ENCODE measurements at regions not wholly inside any gene's neighbourhood (a gene's known extent, or its start where the extent isn't known, plus 50 kb on each side); places are given as distances from the start of the nearest gene placed in this dataset.
"Not testable (repeated sequence)": the region's sequence is repeated elsewhere in the genome, so short reads cannot be mapped to it uniquely, and the experiment has no call there.

DNA sequence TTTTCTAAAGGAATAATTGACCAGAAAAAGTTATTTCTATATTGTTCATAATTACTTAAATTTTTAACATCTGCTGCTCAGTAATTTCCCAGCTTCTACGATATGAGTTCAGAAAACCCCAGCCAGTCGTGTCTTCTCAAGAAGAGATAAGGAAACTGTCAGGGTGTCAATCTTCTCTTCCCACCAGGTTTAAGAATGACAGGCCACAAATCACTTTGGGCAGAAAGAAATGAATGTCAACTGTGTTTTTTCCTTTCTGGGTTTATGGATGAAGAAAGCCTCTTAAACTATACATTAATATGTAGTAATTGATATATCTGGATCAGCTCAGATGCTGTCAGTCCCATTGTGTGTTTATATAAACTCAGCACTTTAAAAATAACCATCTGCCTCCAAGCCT is 453.2 kb upstream of the NUDT12 start:
- no peaks in the 10 kb centered on the region for H3K27me3 Mint-ChIP-seq (ENCODE audit: low read depth in 3 of 3)
- no peaks in the 10 kb centered on the region for H3K4me1 Mint-ChIP-seq
- H3K9me3 Mint-ChIP-seq: peaks cover 4 to 44% (median 20%) of the 10 kb centered on the region in 6 donors
- H3K27ac Mint-ChIP-seq: no peak overlapping the region
- DNase-seq: no peak
- H3K4me3 Mint-ChIP-seq: no peak overlapping the region
- H3K36me3 Mint-ChIP-seq: no peaks in the 10 kb centered on the region

DNA sequence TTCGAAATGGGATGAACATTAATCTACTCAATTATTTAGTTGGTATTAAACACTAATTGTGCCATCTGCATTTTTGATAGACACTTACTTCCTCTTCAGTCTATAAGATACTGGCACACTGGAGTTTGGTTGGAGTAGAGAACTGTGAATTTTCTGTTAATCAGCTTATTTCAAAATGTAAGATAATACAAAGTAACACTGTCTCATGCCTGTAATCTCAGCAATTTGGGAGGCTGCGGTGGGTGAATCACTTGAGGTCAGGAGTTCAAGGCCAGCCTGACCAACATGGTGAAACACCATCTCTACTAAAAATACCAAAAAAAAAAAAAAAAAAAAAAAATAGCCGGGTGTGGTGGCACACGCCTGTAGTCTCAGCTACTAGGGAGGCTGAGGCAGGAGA is 440.2 kb upstream of the NUDT12 start:
- not testable (repeated sequence) for H3K4me1 Mint-ChIP-seq; H3K36me3 Mint-ChIP-seq; DNase-seq; H3K27ac Mint-ChIP-seq; H3K4me3 Mint-ChIP-seq; H3K27me3 Mint-ChIP-seq (ENCODE audit: low read depth in 3 of 3)
- peaks cover 2 to 28% (median 13%) of the 10 kb centered on the region in 6 donors for H3K9me3 Mint-ChIP-seq

DNA sequence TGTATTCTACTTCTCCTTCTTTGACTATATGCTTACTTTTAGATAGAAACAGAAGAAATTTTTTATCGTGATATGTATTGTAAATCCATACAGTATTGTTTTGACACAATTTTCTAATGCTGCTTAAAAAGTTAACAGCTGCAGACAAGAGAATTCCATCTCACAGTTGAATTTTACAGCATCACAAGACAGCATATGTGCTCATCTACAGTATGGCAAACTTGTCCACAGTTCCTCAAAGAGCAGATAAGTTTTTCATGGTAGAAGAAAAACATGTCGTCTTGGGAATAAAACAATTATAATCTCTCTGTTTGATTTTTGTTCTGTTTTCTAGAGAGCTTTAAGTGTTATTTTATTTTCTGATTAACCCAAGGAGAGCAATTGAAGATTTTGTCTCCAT is 438.5 kb upstream of the NUDT12 start:
- no peaks in the 10 kb centered on the region for H3K4me1 Mint-ChIP-seq
- H3K27ac Mint-ChIP-seq: no peak overlapping the region
- DNase-seq: no peak
- no peak overlapping the region for H3K4me3 Mint-ChIP-seq
- H3K27me3 Mint-ChIP-seq (ENCODE audit: low read depth in 3 of 3): peaks cover 0 to 2% (median 1%) of the 10 kb centered on the region in 3 donors
- peaks cover 5 to 27% (median 14%) of the 10 kb centered on the region in 6 donors for H3K9me3 Mint-ChIP-seq
- no peaks in the 10 kb centered on the region for H3K36me3 Mint-ChIP-seq

DNA sequence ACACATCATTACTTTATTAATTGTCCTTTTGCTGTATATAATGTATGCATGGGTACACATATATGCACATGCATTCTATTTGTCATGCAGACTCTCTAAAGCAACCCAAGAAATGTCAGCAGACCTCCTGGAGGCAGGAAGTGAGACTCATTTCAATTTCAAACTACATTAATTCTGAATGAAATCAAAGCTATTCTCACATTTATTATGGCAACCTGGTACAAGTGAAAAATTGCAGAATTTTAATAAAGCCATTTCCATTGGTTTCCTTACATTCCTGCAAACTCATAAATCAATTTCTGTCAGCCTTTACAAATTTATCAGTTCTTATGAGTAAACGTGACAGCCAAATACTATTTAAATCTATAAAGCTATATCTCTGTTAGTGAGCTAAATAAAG is 430.4 kb upstream of the NUDT12 start:
- Mint-ChIP-seq H3K36me3 (no peaks in the 10 kb centered on the region), H3K4me3 (no peak overlapping the region), H3K9me3 (peaks cover 6 to 27% (median 15%) of the 10 kb centered on the region in 6 donors), H3K27me3 (ENCODE audit: low read depth in 3 of 3) (no peaks in the 10 kb centered on the region), H3K27ac (no peak overlapping the region), H3K4me1 (no peaks in the 10 kb centered on the region)
- DNase-seq: no peak

DNA sequence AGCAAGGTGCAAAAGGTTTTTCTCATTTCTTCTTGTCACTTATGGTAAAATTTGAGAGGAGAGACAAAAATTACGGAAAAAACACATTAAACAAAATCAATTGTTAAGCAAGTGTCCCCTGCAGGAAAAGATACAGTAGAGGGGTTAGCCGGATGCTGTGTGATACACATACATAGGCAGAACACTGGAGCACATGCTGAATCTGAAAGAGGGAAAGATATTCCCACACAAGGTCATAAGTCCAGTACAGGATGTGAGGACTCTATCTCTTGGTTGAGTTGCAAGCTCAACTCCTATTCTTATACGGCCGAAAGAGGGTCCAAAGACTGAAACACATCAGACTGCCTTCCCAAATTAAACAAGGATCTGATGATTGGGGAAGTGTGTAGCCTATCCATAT is 427.5 kb upstream of the NUDT12 start:
- Mint-ChIP-seq H3K4me3 (no peak overlapping the region), H3K27ac (no peak overlapping the region), H3K9me3 (peaks cover 4 to 25% (median 21%) of the 10 kb centered on the region in 6 donors), H3K36me3 (no peaks in the 10 kb centered on the region), H3K27me3 (ENCODE audit: low read depth in 3 of 3) (no peaks in the 10 kb centered on the region), H3K4me1 (no peaks in the 10 kb centered on the region)
- no peak for DNase-seq

DNA sequence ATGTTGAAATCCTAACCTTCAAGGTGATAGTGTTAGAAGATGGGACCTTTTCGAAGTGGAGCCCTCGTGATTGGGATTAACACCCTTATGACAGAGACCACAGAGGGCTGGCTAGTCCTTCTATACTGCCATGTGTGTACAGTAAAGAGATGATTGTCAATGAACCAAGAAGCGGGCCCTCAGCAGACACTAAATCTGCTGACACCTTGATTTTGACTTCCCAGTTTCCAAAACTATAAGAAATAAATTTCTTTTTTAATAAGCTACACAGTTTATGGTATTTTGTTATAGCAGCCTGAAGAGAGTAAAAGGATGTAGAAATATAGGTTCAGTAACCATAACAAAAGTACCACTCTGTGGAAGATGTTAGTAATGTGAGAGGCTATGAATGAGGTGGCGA is 419.0 kb upstream of the NUDT12 start:
- no peak overlapping the region for H3K4me3 Mint-ChIP-seq
- H3K9me3 Mint-ChIP-seq: peaks cover 11 to 35% (median 17%) of the 10 kb centered on the region in 6 donors
- H3K27ac Mint-ChIP-seq: no peak overlapping the region
- H3K36me3 Mint-ChIP-seq: no peaks in the 10 kb centered on the region
- no peaks in the 10 kb centered on the region for H3K4me1 Mint-ChIP-seq
- no peak for DNase-seq
- H3K27me3 Mint-ChIP-seq (ENCODE audit: low read depth in 3 of 3): no peaks in the 10 kb centered on the region

DNA sequence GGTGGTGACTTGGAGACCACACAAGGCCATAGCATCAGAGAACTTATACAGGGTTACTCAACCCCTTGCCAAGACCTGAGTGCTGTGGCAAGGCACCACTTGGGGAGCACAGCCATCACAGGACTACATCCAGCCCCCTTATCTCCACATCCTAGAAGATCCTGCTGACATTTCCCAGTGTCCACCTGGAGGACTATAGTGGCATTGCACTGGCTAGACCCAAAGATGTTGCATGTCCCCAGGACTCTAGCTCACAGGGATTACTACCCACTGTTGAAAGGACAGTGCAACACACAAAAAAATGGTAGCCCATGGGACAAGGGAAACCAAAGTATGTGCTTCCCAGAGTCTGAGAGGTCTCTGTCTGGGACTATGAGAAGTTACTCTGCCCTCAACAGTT is 411.1 kb upstream of the NUDT12 start:
- no peaks in the 10 kb centered on the region for H3K4me1 Mint-ChIP-seq
- H3K27me3 Mint-ChIP-seq (ENCODE audit: low read depth in 3 of 3): peaks cover 0 to 2% (median 0%) of the 10 kb centered on the region in 3 donors
- DNase-seq: no peak
- no peak overlapping the region for H3K4me3 Mint-ChIP-seq
- H3K36me3 Mint-ChIP-seq: peaks cover 0 to 3% (median 0%) of the 10 kb centered on the region in 3 donors
- H3K9me3 Mint-ChIP-seq: peaks cover 22 to 59% (median 32%) of the 10 kb centered on the region in 6 donors
- H3K27ac Mint-ChIP-seq: no peak overlapping the region

DNA sequence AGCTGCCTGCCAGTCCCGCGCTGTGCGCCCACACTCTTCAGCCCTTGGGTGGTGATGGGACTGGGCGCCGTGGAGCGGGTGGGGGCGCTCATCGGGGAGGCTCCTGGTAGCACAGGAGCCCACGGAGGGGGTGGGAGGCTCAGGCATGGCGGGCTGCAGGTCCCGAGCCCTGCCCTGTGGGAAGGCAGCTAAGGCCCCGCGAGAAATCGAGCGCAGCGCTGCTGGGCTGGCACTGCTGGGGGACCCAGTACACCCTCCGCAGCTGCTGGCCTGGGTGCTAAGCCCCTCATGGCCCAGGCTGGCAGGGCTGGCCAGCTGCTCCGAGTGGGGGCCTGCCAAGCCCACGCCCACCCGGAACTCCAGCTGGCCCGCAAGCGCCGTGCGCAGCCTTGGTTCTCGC is 403.7 kb upstream of the NUDT12 start:
- not testable (repeated sequence) for H3K4me3 Mint-ChIP-seq; H3K27ac Mint-ChIP-seq; H3K27me3 Mint-ChIP-seq (ENCODE audit: low read depth in 3 of 3); H3K4me1 Mint-ChIP-seq; DNase-seq; H3K36me3 Mint-ChIP-seq
- peaks cover 7 to 36% (median 28%) of the 10 kb centered on the region in 6 donors for H3K9me3 Mint-ChIP-seq

DNA sequence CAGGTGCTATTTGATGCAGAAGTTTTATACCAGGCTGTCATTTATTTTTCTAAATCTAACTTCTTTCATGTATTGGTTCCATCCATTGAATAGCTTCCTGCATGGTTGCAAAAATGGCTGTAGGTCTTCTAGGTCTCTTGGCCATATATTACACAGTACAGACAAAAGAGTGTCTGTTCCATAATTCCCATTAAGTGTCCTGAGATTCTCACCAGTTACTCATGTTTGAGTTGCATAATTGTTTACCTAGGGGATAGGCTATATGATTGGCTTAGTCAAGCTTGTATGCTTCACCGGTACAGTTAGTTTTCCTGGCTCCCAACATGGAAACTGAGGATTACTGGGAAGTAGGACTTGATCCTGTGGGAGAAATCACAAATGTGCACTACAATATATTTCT is 399.4 kb upstream of the NUDT12 start:
- no peaks in the 10 kb centered on the region for H3K4me1 Mint-ChIP-seq
- H3K27me3 Mint-ChIP-seq (ENCODE audit: low read depth in 3 of 3): peaks cover 0 to 4% (median 2%) of the 10 kb centered on the region in 3 donors
- no peak for DNase-seq
- H3K27ac Mint-ChIP-seq: no peak overlapping the region
- H3K9me3 Mint-ChIP-seq: peaks cover 2 to 34% (median 22%) of the 10 kb centered on the region in 6 donors
- no peak overlapping the region for H3K4me3 Mint-ChIP-seq
- no peaks in the 10 kb centered on the region for H3K36me3 Mint-ChIP-seq

DNA sequence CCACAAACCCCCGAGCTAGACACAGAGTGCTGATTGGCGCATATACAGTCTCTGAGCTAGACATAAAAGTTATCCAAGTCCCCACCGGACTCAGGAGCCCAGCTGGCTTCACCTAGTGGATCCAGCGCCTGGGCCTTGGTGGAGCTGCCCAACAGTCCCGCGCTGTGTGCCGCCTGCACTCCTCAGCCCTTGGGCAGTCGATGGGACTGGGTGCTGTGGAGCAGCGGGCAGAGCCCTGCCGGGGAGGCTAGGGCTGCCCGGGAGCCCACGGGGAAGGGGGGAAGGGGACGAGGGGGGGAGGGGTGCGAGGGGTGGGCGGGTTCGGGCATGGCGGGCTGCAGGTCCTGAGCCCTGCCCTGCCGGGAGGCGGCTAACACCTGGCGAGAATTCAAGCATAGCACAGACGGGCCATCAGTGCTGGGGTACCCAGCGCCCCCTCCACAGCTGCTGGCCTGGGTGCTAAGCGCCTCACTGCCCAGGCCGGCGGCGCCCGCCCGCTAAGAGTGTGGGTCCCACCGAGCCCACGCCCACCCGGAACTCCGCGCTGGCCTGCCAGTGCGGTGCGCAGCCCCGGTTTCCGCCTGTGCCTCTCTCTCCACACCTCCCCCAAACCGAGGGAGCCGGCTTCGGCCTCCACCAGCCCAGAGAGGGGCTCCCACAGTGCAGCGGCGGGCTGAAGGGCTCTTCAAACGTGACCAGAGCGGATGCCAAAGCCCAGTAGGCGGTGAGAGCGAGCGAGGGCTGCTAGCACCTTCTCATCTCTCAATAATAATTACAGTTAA is 391.2 kb upstream of the NUDT12 start:
- DNase-seq: no peak
- Mint-ChIP-seq H3K27ac (no peak overlapping the region), H3K9me3 (peaks cover 0 to 44% (median 22%) of the 10 kb centered on the region in 6 donors), H3K36me3 (no peaks in the 10 kb centered on the region), H3K27me3 (ENCODE audit: low read depth in 3 of 3) (peaks cover 0 to 2% (median 0%) of the 10 kb centered on the region in 3 donors), H3K4me3 (no peak overlapping the region), H3K4me1 (no peaks in the 10 kb centered on the region)

DNA sequence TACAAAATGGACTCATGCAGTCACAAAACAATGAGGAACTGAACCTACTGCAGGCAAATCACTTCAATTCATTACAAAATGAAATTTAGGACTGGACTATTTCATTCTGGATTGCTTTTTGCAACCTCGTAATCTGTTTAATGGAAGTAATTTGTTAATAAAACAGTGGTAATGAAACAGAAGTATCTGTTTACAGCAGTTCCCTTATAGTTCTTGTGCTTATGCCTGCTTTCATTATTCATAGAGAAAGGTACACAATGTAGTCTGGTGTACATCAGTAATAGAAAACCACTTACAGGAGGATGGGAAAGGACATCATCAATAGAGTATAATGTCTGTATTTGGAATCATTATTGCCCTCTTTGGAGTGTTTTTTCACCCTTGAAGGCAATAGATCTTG is 389.2 kb upstream of the NUDT12 start:
- DNase-seq: no peak
- H3K4me1 Mint-ChIP-seq: no peaks in the 10 kb centered on the region
- H3K36me3 Mint-ChIP-seq: no peaks in the 10 kb centered on the region
- H3K27me3 Mint-ChIP-seq (ENCODE audit: low read depth in 3 of 3): no peaks in the 10 kb centered on the region
- H3K4me3 Mint-ChIP-seq: no peak overlapping the region
- H3K9me3 Mint-ChIP-seq: peaks cover 0 to 28% (median 10%) of the 10 kb centered on the region in 6 donors
- H3K27ac Mint-ChIP-seq: no peak overlapping the region

DNA sequence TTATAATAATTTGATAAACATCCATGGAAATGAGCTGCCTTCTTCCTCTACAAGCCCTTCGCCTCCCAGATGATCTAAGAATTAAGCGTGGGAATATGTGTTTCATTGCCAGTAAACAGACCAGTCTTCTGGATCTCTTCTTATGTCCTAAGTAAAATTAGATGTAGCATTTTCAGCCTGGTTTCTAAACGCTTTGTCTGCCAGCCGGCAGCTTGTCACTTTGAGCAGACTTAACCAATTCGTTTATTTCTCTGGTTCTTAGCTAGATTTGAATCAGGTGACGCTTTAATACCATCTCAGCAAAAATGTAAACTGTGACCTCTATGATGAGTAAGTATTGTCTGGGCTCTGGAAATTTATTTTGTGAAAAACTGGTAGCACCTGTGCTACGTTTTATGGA is 380.6 kb upstream of the NUDT12 start:
- no peaks in the 10 kb centered on the region for H3K36me3 Mint-ChIP-seq
- peaks cover 0 to 28% (median 5%) of the 10 kb centered on the region in 6 donors for H3K9me3 Mint-ChIP-seq
- no peak overlapping the region for H3K4me3 Mint-ChIP-seq
- no peak overlapping the region for H3K27ac Mint-ChIP-seq
- H3K27me3 Mint-ChIP-seq (ENCODE audit: low read depth in 3 of 3): no peaks in the 10 kb centered on the region
- no peak for DNase-seq
- no peaks in the 10 kb centered on the region for H3K4me1 Mint-ChIP-seq

DNA sequence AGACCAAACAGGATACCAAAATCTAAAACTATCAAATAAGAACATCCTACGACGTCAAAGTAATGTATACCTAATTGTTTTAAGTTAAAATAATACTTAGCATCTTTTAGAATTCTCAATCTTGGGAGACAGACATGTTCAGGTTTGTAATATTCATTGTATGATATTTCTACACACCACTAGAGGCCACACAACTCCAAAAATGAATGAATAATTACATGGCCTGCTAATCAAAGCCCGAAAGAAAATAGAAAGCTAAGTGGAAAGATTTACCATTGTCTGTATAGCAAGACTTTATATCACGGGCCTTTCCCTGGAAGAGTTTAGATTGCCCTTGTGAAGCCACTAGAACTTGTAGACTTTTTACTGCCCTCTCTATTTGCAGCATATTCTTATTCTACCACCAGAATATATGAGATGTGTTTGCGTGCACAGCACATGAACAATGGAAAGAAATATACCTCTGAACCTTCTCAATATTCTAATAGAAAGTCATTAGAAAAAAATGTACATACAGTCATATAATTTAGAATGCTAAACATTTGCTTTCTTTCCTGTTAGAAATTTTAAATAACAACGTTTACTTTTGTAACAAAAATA is 380.1 kb upstream of the NUDT12 start:
- no peak overlapping the region for H3K4me3 Mint-ChIP-seq
- H3K27ac Mint-ChIP-seq: no peak overlapping the region
- H3K36me3 Mint-ChIP-seq: no peaks in the 10 kb centered on the region
- H3K27me3 Mint-ChIP-seq (ENCODE audit: low read depth in 3 of 3): no peaks in the 10 kb centered on the region
- no peak for DNase-seq
- H3K9me3 Mint-ChIP-seq: peaks cover 0 to 30% (median 6%) of the 10 kb centered on the region in 6 donors
- no peaks in the 10 kb centered on the region for H3K4me1 Mint-ChIP-seq

DNA sequence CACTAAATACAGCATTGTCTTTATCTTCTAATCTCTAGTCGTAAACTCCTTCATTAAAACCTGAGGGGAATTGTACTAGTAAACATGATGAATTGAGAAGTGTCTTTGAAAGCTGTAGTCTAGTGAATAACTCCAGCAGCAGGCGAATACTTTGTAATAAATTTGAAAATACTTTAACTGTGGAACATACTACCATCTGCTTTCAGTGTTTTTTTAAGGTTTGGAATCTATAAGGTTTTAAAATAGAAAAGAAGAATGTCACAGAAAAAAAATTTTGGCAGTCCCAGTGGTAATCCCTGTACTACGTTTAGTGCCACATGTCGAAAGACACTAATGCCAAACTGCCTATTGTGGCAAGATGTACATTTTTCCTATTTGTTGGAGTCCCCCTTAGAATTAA is 379.0 kb upstream of the NUDT12 start:
- H3K4me3 Mint-ChIP-seq: no peak overlapping the region
- no peaks in the 10 kb centered on the region for H3K4me1 Mint-ChIP-seq
- peaks cover 0 to 30% (median 6%) of the 10 kb centered on the region in 6 donors for H3K9me3 Mint-ChIP-seq
- H3K27me3 Mint-ChIP-seq (ENCODE audit: low read depth in 3 of 3): no peaks in the 10 kb centered on the region
- no peak overlapping the region for H3K27ac Mint-ChIP-seq
- no peak for DNase-seq
- H3K36me3 Mint-ChIP-seq: no peaks in the 10 kb centered on the region
